SJSA1 (cell line): ENCODE measurements at regions not wholly inside any gene's neighbourhood (a gene's known extent, or its start where the extent isn't known, plus 50 kb on each side); places are given as distances from the start of the nearest gene placed in this dataset.
"Not testable (repeated sequence)": the region's sequence is repeated elsewhere in the genome, so short reads cannot be mapped to it uniquely, and the experiment has no call there.

ENCODE experiments used
- DNase-seq, 2 experiments: peaks; one replicate each; pipeline ENCODE4 v3.0.0-alpha.2; 2015 to 2020; ENCODE audit warnings: low spot score in 2 of 2, low read depth in 1 of 2
- H3K27ac ChIP-seq: fragments of 250-450 bp; sonication (Bioruptor Pico); 2 replicates; pipeline ENCODE4 v1.5.1; 2020; ENCODE audit warnings: mild to moderate bottlenecking, moderate library complexity
- H3K27me3 ChIP-seq: fragments of 250-450 bp; sonication (Bioruptor Pico); replicated peaks from 2 replicates; pipeline ENCODE4 v1.5.1; 2020; ENCODE audit warnings: mild to moderate bottlenecking, moderate library complexity
- H3K36me3 ChIP-seq: fragments of 250-450 bp; sonication (Bioruptor Pico); 2 replicates; pipeline ENCODE4 v1.5.1; 2020; ENCODE audit warnings: mild to moderate bottlenecking
- H3K4me1 ChIP-seq: fragments of 250-450 bp; sonication (Bioruptor Pico); replicated peaks from 2 replicates; pipeline ENCODE4 v1.6.1; 2021; ENCODE audit warnings: mild to moderate bottlenecking
- H3K4me3 ChIP-seq: fragments of 250-450 bp; sonication (Bioruptor Pico); 2 replicates; pipeline ENCODE4 v1.5.1; 2020; ENCODE audit warnings: mild to moderate bottlenecking
- H3K9me3 ChIP-seq: fragments of 250-450 bp; sonication (Bioruptor Pico); replicated peaks from 2 replicates; pipeline ENCODE4 v1.5.1; 2020; ENCODE audit warnings: mild to moderate bottlenecking

DNA sequence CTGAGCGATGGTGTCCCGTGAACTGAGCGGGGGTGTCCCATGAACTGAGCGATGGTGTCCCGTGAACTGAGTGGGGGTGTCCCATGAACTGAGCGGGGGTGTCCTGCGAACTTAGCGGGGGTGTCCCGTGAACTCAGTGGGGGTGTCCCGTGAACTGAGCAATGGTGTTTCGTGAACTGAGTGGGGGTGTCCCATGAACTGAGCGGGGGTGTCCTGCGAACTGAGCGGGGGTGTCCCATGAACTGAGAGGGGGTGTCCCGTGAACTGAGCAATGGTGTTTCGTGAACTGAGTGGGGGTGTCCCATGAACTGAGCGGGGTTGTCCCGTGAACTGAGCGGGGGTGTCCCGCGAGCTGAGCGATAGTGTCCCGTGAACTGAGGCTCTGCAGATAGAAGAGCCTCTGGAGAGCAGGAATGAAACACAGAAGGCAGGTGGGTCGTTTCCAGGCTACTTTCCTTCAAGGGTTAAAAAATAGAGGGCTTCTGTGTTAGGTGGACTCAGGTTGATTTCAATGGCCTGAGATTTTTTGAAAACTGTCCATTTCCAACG is 176.1 kb downstream of the RTP5 start:
- peaks cover 36% of the 10 kb centered on the region for H3K27me3 ChIP-seq
- not testable (repeated sequence) for H3K4me1 ChIP-seq, H3K4me3 ChIP-seq, H3K27ac ChIP-seq, DNase-seq, H3K36me3 ChIP-seq, H3K9me3 ChIP-seq

DNA sequence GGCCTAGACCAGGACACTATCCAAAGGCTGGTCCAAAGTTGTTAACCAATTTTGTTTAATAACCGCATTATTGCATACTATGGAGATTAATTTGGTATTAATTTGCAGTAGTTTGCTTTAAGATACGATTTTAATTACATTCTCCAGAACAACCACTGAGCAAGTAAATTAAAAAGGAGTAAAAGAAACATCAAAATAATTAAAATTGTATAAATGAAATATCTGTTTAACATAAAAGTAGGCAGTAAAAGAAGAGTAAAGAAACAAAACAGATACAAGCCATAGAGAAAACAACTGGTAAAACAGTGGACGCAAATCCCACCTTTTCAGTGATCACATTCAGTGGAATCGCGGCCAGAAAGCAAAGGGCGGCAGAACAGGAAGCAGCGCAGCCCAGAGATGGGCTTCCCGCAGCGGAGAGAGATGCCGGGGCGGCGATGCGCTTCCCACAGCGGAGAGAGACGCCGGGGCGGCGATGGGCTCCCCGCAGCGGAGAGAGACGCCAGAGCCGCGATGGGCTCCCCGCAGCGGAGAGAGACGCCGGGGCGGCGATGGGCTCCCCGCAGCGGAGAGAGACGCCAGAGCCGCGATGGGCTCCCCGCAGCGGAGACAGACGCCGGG is 176.8 kb downstream of the RTP5 start:
- Histone ChIP-seq H3K4me3 (no peak overlapping the region), H3K27me3 (peaks cover 42% of the 10 kb centered on the region), H3K4me1 (no peaks in the 10 kb centered on the region)

DNA sequence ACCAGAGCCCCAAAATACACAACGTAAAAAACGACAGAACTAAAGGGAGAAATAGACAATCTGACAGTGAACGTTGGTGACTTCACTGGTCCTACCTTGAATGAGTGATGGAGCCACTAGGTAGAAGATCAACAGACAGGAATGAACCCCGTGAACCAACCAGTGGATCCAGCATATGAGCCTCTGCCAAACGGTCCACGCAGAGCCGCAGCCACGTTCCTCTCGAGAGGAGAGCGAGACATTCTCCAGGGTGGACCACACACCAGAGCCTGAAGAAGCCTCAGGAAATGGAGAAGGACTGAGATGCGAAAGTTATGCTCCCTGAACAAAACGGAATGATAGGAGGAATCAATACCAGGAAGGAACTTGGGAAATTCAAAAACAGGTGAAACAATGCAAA is 178.4 kb downstream of the RTP5 start:
- H3K27ac ChIP-seq: no peak overlapping the region
- peaks cover 4% of the 10 kb centered on the region; the same call in 1 of the 2 replicates for H3K9me3 ChIP-seq
- H3K4me1 ChIP-seq: no peaks in the 10 kb centered on the region
- no peak overlapping the region for H3K4me3 ChIP-seq
- no peak for DNase-seq
- peaks cover 42% of the 10 kb centered on the region for H3K27me3 ChIP-seq
- no peaks in the 10 kb centered on the region for H3K36me3 ChIP-seq

More for the DNA sequence above, 176.8 kb downstream of the RTP5 start:
- no peak overlapping the region for H3K27ac ChIP-seq
- no peaks in the 10 kb centered on the region for H3K36me3 ChIP-seq
- no peak for DNase-seq
- peaks cover 4% of the 10 kb centered on the region; the same call in 1 of the 2 replicates for H3K9me3 ChIP-seq

DNA sequence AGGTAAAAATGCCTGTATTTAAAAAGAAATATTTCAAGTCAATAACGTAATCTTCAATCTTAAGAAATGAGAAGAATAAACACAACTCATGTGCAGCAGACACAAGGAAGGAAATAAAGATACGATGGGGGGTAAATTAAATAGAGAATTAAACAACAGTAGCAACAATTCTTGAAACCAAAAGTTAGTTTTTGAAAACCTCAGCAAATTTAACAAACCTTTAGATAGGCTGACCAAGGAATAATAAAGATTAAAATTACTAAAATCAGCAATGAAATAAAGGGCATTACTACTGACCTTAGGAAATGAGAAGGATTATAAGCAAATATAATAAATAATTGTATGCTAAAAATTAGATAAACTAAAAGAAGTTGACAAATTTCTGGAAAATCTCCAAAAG is 178.9 kb downstream of the RTP5 start:
- Histone ChIP-seq H3K27me3 (peaks cover 42% of the 10 kb centered on the region), H3K4me1 (no peaks in the 10 kb centered on the region), H3K36me3 (no peaks in the 10 kb centered on the region), H3K9me3 (peaks cover 4% of the 10 kb centered on the region; the same call in 1 of the 2 replicates), H3K27ac (no peak overlapping the region), H3K4me3 (no peak overlapping the region)
- DNase-seq: no peak

DNA sequence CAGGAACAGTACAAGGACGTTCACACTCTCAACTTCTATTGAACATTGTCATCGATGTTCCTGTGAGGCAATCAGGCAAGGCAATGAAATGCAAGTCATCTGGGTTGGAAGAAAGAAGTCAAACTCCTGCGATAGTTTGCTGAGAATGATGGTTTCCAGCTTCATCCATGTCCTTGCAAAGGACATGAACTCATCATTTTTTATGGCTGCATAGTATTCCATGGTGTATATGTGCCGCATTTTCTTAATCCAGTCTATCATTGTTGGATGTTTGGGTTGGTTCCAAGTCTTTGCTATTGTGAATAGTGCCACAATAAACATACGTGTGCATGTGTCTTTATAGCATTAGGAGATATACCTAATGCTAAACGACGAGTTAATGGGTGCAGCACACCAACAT is 180.0 kb downstream of the RTP5 start:
- H3K9me3 ChIP-seq, DNase-seq, H3K4me3 ChIP-seq, H3K4me1 ChIP-seq, H3K27ac ChIP-seq, H3K36me3 ChIP-seq: not testable (repeated sequence)
- peaks cover 42% of the 10 kb centered on the region for H3K27me3 ChIP-seq

DNA sequence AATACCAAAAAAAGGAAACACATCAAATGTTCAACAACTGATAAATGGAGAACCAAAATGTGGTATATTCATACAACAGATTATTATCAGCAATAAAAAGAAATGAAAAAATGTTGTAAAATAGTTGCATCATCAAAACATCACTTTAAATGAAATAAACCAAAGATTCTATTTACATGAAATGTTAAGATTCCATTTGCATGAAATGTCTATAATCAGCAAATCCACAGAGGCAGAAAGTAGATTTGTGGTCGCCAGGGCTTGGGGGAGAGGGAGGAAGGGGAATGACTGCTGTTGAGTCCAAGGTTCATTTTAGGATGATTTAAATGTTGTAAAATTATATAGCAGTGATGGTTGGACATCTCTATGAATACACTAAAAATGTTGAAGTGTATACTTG is 181.9 kb downstream of the RTP5 start:
- H3K4me3 ChIP-seq: no peak overlapping the region
- H3K9me3 ChIP-seq: peaks cover 4% of the 10 kb centered on the region; the same call in 1 of the 2 replicates
- peaks cover 37% of the 10 kb centered on the region for H3K27me3 ChIP-seq
- no peak overlapping the region for H3K27ac ChIP-seq
- H3K36me3 ChIP-seq: no peaks in the 10 kb centered on the region
- H3K4me1 ChIP-seq: no peaks in the 10 kb centered on the region
- DNase-seq: no peak

DNA sequence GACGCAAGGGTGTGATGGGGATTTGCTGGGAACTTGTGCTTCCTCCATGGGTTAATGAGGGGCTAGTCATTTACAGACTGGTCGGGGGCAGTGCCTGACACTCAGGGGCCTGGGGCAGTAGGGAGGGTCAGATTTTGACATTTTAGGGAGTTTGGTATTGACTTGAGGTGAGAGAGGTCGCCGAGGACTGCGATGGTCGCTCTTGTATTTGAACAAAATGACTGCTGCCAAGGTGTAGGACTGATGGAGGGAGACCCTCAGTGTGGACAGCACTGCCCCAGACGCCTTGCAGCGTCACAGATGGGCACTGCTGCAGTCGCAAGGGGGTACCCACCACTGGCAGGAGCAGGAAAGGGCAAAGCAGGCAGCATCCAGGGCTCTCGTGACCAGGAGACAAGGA is 182.9 kb downstream of the RTP5 start:
- H3K36me3 ChIP-seq: no peaks in the 10 kb centered on the region
- peaks cover 41% of the 10 kb centered on the region for H3K27me3 ChIP-seq
- peaks cover 4% of the 10 kb centered on the region; the same call in 1 of the 2 replicates for H3K9me3 ChIP-seq

DNA sequence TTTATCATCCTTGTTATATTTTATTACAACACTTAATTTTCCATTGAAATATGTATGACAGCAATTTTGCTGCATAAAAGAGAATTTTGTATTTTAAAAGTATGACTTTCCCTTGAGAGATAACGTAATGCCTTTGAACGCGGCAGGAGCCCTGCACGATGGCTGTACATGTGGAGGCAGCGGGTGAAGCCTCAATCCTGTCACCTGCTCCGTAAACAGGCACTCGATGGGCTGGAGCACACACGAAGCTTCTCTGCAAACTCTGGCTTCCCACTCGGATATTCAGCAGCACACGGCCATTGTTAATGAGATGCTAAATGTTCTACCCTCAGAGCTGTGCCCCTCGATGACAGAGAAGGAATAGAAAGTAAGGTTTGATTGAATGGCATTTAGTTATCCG is 184.4 kb downstream of the RTP5 start:
- Histone ChIP-seq H3K9me3 (no peaks in the 10 kb centered on the region), H3K4me1 (no peaks in the 10 kb centered on the region), H3K27ac (no peak overlapping the region), H3K27me3 (peaks cover 27% of the 10 kb centered on the region), H3K36me3 (no peaks in the 10 kb centered on the region), H3K4me3 (no peak overlapping the region)
- no peak for DNase-seq

More for the DNA sequence above, 182.9 kb downstream of the RTP5 start:
- no peak overlapping the region for H3K4me3 ChIP-seq
- H3K27ac ChIP-seq: no peak overlapping the region
- H3K4me1 ChIP-seq: no peaks in the 10 kb centered on the region
- no peak for DNase-seq

DNA sequence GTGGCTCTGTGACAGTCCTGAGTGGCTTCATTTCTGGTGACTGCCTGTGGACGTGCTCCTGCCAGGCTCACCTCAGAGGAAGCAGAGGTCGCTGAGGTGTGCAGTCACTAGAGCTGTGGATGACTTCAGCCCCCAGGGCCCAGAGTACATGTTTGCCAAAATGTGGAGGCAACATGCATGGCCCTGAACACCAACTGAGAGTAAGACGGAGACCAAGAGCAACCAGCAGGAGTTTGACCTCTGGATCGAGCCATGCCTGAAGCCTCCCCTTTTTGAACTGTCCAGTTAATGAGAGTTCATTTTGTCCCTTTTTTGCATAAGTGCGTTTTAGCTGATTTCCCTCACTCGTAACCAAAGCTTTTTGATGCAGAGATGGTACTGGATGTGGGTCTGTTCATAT is 184.9 kb downstream of the RTP5 start:
- H3K27me3 ChIP-seq: peaks cover 22% of the 10 kb centered on the region
- DNase-seq: no peak
- no peak overlapping the region for H3K4me3 ChIP-seq
- no peak overlapping the region for H3K27ac ChIP-seq
- no peaks in the 10 kb centered on the region for H3K9me3 ChIP-seq
- H3K4me1 ChIP-seq: no peaks in the 10 kb centered on the region
- H3K36me3 ChIP-seq: no peaks in the 10 kb centered on the region

DNA sequence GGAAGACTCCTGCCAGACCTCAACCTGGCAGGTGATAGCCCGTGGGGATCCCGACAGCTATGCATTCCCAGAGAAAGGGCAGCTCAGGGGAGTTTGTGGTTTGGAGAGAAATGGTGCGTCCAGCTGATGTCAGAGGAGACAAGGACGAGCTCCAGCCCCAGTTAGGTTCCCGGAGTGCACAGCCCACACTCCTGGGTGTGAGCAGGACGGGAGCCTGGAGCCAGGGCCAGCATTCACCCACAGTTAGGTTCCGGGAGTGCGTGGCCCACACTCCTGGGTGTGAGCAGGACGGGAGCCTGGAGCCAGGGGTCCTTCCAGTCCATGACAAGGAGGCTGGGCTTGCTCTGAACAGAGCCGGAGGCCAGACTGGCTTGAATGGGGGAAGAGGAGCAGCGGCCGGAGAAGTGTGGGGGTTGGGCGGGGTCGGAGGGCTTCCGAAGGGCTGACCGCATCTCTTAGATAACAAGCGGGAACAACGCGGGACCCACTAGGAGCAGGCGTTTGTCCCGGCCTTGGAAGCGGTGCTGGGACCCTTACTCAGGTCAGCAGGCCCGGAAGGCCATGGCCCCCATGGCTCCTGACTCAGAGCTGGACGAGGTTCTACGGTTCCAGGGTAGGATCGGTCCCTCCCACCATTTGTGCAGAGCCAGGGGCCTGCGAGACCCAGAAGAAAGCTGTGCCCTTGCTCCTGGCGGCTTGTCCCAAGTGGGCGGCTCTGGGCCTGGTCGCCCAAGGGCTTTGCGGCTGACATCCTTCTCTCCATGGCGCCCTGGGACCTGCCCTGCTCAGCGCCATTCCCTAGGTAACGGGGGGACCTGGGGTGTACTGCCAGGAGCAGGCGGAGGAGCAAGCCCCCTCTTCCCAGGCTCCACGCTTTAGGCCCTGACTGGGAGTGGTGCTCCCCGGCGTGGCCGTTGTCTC is 185.6 kb downstream of the RTP5 start:
- Histone ChIP-seq H3K9me3 (no peaks in the 10 kb centered on the region), H3K27me3 (peaks cover 16% of the 10 kb centered on the region), H3K36me3 (no peaks in the 10 kb centered on the region), H3K27ac (no peak overlapping the region), H3K4me1 (peaks cover under 1% of the 10 kb centered on the region), H3K4me3 (no peak overlapping the region)
- DNase-seq: no peak

DNA sequence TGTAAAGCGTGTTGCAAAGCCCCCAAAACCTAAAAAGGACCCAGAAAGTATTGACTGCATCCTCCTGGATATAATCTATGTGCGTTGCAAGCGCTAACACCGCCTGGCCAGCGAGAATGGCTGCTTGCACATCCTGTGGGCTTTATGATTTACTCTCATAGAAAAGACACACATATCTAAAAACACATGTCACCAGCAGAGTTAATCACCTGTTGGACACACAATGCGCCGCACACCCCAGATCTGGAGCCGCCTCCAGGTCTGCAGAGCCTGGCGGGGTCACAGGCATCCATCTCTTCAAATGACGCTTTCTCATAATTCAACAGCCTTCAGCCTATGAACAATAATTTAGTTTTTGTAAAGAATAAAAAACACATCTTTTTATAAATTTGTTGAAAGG is 186.5 kb downstream of the RTP5 start:
- no peak for DNase-seq
- H3K27ac ChIP-seq: no peak overlapping the region
- peaks cover 7% of the 10 kb centered on the region for H3K27me3 ChIP-seq
- H3K36me3 ChIP-seq: no peaks in the 10 kb centered on the region
- H3K4me1 ChIP-seq: peaks cover 7% of the 10 kb centered on the region
- no peaks in the 10 kb centered on the region for H3K9me3 ChIP-seq
- no peak overlapping the region for H3K4me3 ChIP-seq

DNA sequence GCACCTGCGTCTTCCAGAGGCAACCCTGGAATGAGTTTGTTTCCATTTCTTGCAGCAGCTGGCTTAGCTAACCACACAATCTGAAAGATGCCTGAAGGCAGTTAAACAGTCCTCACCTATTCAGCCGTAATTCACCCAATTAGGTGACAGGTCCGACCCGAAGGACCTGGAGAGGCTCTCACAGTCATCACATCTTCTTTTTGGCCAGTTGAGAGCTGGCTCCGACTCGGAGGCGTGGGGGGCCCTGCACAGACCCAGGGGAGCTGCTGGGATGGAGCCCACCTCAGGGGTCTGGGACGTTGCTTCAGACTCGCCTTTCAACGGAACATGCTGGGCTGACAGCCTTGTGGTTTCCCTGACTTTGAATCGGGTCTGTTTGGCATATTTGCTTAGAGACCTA is 187.3 kb downstream of the RTP5 start:
- H3K36me3 ChIP-seq: no peaks in the 10 kb centered on the region
- no peaks in the 10 kb centered on the region for H3K9me3 ChIP-seq
- 0 out of 2 replicates have a peak, but pooled peaks cover 5% of the 10 kb centered on the region for H3K27me3 ChIP-seq
- peaks cover 7% of the 10 kb centered on the region for H3K4me1 ChIP-seq
- H3K4me3 ChIP-seq: no peak overlapping the region
- H3K27ac ChIP-seq: no peak overlapping the region
- DNase-seq: no peak

DNA sequence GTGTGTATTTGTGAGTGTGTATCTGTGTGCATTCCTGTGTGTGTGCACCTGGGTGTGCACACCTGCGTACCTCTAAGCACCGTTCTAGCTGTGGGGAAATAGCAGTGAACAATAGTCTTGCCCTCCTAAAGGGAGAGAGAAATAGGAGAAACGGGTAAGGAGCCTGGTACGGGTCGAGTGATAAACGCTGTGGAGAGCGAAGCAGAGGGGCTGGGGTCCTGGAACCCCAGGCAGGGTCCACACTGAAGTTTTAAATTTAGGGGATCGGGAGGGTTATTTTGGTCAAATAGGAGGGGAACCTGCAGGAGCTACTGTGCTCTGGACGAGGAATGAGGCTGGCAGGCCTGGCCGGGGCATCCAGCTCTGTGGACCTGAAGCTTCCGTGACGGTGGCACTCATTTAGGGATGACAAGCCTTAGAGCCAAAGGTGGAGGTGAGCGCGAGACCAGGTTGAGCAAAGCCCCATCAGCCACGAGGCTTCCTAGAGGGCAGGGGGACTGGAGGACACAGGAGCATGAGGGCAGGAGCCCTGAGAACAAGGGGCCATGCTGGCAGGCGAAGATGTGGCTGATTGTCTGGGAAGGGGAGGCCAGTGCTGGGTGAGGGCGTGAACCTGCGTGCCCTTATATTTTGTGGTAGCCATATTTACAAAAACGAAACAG is 188.0 kb downstream of the RTP5 start:
- H3K4me1 ChIP-seq: peaks cover 7% of the 10 kb centered on the region
- H3K36me3 ChIP-seq: no peaks in the 10 kb centered on the region
- H3K9me3 ChIP-seq: no peaks in the 10 kb centered on the region
- 0 out of 2 replicates have a peak, but pooled peaks cover 5% of the 10 kb centered on the region for H3K27me3 ChIP-seq
- DNase-seq: no peak
- H3K4me3 ChIP-seq: no peak overlapping the region
- no peak overlapping the region for H3K27ac ChIP-seq
